MG63 (cell line): ENCODE measurements at regions not wholly inside any gene's neighbourhood (a gene's known extent, or its start where the extent isn't known, plus 50 kb on each side); places are given as distances from the start of the nearest gene placed in this dataset.
"Not testable (repeated sequence)": the region's sequence is repeated elsewhere in the genome, so short reads cannot be mapped to it uniquely, and the experiment has no call there.

Source experiments
- DNase-seq: peaks from one replicate; pipeline ENCODE4 v3.0.0-alpha.2; 2020
- H3K27me3 ChIP-seq: fragments of 250-450 bp; sonication (Bioruptor Pico); 2 replicates; pipeline ENCODE4 v1.5.1; 2020; ENCODE audit warnings: mild to moderate bottlenecking, moderate library complexity
- H3K36me3 ChIP-seq: fragments of 250-450 bp; sonication (Bioruptor Pico); 2 replicates; pipeline ENCODE4 v1.5.1; 2020; ENCODE audit warnings: mild to moderate bottlenecking, moderate library complexity
- H3K4me3 ChIP-seq: fragments of 250-450 bp; sonication (Bioruptor Pico); 2 replicates; pipeline ENCODE4 v1.5.1; 2020; ENCODE audit warnings: mild to moderate bottlenecking, moderate library complexity
- H3K9me3 ChIP-seq: fragments of 250-450 bp; sonication (Bioruptor Pico); 2 replicates; pipeline ENCODE4 v1.5.1; 2020; ENCODE audit warnings: mild to moderate bottlenecking, moderate library complexity

GRCh38 chr3:13766128-13766527 lies 113.7 kb downstream of the WNT7A start:
- DNase-seq = no peak
- no peaks in the 10 kb centered on the region for H3K27me3 ChIP-seq
- no peaks in the 10 kb centered on the region for H3K9me3 ChIP-seq
- no peak overlapping the region for H3K4me3 ChIP-seq
- H3K36me3 ChIP-seq = no peaks in the 10 kb centered on the region

DNA sequence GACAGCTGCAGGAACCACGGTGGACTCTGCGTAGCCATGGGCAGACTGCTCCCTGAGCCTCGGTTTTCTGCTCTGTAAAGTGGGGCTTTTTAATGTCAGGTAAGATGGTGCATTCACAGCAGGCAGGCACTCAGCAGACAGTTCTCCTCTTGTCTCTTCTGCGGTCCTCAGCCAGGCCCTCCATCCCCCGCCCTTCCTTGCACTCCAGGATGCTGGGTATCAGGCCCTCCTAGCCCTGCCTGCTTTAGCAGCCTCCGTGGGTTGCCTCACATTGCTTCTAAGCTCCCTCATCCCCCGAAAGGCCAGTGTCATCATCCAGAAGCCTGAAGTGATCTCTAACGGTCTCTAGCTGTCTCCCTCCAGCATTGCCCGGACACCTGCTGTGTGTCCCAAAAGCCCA lies 115.7 kb downstream of the WNT7A start:
- no peak for DNase-seq
- Histone ChIP-seq H3K27me3 (no peaks in the 10 kb centered on the region), H3K4me3 (no peak overlapping the region), H3K9me3 (no peaks in the 10 kb centered on the region), H3K36me3 (no peaks in the 10 kb centered on the region)

DNA sequence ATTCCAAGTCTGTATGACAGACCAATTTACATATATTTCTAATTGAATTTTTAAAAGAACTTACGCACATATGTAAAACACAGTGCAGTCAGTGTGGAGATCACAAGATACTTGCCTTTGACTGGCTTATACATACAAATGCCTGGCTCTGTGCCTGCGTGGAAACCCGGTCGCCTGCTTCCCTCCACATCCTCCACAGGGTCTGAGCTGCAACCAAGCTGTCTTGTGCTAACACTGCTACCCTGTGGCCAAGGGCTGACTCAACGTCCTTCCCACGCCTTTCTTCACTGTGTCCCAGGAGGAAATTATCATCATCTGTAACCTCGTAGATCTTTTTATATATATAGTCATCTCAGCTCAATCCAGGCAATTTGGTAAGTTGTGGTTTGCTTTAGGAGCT lies 117.0 kb downstream of the WNT7A start:
- Histone ChIP-seq H3K9me3 (no peaks in the 10 kb centered on the region), H3K27me3 (no peaks in the 10 kb centered on the region), H3K4me3 (no peak overlapping the region), H3K36me3 (no peaks in the 10 kb centered on the region)
- DNase-seq = no peak

DNA sequence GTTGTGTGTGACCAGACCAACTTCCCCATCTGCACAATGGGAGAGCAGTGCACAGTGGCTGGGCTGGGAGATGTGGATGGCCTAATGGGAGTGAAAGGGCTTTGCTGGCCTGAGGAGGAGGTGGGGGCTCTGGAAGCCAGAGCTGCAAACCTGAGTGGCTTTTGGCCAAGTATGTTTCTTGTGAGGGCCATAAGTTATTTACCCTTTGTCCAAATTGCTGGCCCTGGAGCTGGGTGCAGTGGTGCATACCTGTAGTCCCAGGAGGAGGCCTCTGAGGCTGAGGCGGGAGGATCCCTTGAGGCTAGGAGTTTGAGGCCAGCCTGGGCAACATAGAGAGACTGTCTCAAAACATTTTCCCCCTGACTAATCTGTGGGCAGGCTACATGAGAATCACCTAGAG lies 129.1 kb downstream of the WNT7A start:
- no peaks in the 10 kb centered on the region for H3K9me3 ChIP-seq
- no peak overlapping the region for H3K4me3 ChIP-seq
- DNase-seq = no peak
- H3K36me3 ChIP-seq = no peaks in the 10 kb centered on the region
- no peaks in the 10 kb centered on the region for H3K27me3 ChIP-seq

- no peaks in the 10 kb centered on the region for H3K27me3 ChIP-seq
- no peak overlapping the region for H3K4me3 ChIP-seq
- no peaks in the 10 kb centered on the region for H3K36me3 ChIP-seq
- H3K9me3 ChIP-seq = no peaks in the 10 kb centered on the region
- no peak for DNase-seq
Measured at GRCh38 chr3:13750215-13750614, 129.7 kb downstream of the WNT7A start.

DNA sequence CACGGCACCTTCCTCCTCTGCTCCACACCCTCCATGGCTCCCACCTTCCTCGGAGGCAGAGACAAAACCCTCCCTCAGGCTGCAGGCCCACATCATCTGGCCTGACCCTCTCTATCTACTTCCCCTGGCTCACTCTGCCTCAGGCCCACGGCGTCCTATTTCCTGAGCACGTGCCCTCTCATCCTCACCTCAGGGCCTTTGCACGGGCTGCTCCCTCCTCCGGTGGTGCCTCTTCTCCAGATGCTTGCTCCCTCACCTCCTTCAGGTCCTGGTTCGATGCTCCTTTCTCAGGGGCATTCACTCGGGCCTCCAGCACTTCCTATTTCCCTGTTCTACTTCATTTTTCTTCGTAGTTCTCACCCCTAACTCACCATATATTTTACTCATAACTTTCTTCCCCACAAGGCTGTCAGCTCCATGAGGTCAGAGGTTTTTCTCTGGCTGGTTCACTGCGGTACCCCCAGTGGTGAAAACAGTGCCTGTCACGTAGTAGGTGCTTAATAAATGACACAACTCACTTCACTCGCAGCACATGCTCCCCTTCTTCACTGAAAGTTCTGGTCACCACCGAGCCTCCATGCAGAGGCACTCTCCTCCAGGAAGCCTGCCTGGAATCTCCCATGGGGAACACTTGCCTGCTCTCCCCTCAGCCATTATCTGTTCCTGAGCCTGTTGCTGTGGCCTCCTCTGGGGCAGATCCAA lies 130.7 kb downstream of the WNT7A start:
- H3K36me3 ChIP-seq = no peaks in the 10 kb centered on the region
- H3K27me3 ChIP-seq = no peaks in the 10 kb centered on the region
- no peak for DNase-seq
- no peak overlapping the region for H3K4me3 ChIP-seq
- H3K9me3 ChIP-seq = no peaks in the 10 kb centered on the region

DNA sequence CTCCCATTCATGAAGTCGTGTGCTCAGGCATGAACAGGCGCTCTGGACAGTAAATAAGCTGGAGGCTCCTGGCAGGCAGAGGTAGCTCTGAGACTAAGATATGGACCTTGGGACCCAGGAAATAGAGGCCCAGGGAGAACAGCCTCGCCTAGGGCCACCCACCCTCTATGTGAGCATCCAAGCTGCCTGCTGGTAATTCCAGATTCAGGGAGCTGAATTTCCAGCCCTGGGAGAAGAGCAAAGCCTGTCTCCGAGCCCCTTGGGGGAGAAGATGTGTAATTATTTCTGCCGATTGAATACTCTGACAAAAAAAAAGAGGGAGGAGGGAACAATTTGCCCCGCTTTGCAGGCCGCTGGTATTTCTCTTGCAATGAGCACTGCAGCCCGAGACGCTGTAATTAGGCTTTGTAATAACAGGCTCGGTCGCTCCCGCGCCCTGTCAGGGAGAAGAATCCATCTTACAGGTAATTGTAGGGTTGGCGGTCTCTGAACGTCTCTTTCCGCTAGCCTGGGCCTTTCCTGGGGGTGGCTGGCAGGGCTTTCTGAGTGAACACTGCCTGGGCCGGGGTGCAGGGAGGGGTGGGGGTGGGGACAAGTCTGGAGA lies 131.5 kb downstream of the WNT7A start:
- Histone ChIP-seq H3K4me3 (no peak overlapping the region), H3K9me3 (no peaks in the 10 kb centered on the region), H3K36me3 (no peaks in the 10 kb centered on the region), H3K27me3 (no peaks in the 10 kb centered on the region)
- DNase-seq = no peak

DNA sequence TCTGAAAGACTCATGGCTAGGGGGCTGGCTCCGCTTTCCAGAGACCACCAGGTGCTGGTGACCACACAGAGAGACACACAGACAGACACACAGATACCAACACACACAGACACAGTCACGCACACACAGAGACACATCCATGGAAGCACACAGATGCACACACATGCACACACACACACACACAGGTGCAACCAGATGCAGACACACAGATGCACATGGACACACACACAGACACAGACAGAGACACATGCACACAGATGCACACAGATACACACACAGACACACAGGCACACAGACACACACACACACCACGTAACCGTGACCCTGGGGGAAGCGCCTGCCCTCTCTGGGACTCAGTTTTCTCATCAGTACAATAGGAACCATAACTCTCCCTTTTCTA lies 132.2 kb downstream of the WNT7A start:
- no peak for DNase-seq
- H3K4me3 ChIP-seq = no peak overlapping the region
- no peaks in the 10 kb centered on the region for H3K9me3 ChIP-seq
- no peaks in the 10 kb centered on the region for H3K36me3 ChIP-seq
- no peaks in the 10 kb centered on the region for H3K27me3 ChIP-seq

- no peaks in the 10 kb centered on the region for H3K27me3 ChIP-seq
Measured at GRCh38 chr3:13746385-13746784, 133.5 kb downstream of the WNT7A start.

GRCh38 chr3:13745636-13746035 lies 134.2 kb downstream of the WNT7A start:
- H3K4me3 ChIP-seq = no peak overlapping the region
- no peaks in the 10 kb centered on the region for H3K27me3 ChIP-seq
- no peaks in the 10 kb centered on the region for H3K9me3 ChIP-seq
- no peaks in the 10 kb centered on the region for H3K36me3 ChIP-seq
- DNase-seq = no peak

More at GRCh38 chr3:13746385-13746784, 133.5 kb downstream of the WNT7A start:
- no peak overlapping the region for H3K4me3 ChIP-seq
- H3K9me3 ChIP-seq = no peaks in the 10 kb centered on the region
- no peak for DNase-seq
- no peaks in the 10 kb centered on the region for H3K36me3 ChIP-seq

DNA sequence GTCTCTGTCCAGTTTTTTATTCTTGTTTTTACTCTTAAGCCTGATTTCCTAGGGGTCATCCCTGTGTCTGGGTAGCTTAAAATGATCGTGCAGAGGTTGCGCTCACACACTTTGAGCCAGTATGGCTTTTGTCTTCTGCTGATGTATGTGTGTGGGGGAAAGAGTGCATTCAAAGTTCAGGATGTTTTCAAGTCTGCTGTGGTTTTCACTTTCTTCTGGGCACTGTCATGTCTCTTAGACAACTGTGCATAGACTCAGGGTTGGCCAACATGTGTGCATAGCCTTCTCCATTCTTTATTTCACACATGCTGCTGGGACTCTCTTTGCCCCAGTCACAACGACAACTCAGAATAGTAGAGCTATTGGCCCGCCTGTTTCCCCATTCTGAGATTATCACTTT lies 139.1 kb downstream of the WNT7A start:
- no peak overlapping the region for H3K4me3 ChIP-seq
- no peaks in the 10 kb centered on the region; the same call in 1 of the 2 replicates for H3K27me3 ChIP-seq
- H3K9me3 ChIP-seq = no peaks in the 10 kb centered on the region
- no peaks in the 10 kb centered on the region for H3K36me3 ChIP-seq
- DNase-seq = no peak

DNA sequence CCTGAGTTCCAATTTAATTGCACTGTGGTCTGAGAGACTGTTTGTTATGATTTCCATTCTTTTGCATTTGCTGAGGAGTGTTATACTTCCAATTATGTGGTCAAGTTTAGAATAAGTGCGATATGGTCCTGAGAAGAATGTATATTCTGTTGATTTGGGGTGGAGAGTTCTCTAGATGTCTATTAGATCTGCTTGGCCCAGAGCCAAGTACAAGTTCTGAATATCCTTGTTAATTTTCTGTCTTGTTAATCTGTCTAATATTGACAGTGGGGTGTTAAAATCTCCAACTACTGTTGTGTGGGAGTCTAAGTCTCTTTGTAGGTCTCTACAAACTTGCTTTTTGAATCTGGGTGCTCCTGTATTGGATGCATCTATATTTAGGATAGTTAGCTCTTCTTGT lies 146.1 kb downstream of the WNT7A start:
- not testable (repeated sequence) for H3K36me3 ChIP-seq, DNase-seq, H3K27me3 ChIP-seq, H3K9me3 ChIP-seq, H3K4me3 ChIP-seq

DNA sequence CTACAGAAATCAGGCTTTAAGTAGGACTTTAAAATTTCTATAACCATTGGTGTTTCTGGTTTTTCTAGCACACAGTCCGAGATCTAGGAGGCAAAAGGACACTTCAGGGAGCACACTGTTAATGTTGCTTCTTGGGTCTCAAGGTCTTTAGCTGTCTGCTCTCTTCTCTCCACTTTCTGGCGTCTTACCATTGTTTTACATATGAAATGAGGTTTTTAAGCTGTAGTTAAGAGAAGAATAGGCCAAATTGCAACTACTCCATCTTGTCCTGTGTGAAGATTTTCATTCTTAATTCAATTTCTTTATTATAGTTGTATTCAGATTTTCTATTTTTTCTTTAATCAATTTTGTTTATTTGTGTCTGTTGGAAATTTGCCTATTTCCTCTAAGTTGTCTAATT lies 151.4 kb downstream of the WNT7A start:
- Histone ChIP-seq H3K27me3 (no peaks in the 10 kb centered on the region; the same call in 1 of the 2 replicates), H3K9me3 (no peaks in the 10 kb centered on the region), H3K4me3 (no peak overlapping the region), H3K36me3 (no peaks in the 10 kb centered on the region)
- no peak for DNase-seq

DNA sequence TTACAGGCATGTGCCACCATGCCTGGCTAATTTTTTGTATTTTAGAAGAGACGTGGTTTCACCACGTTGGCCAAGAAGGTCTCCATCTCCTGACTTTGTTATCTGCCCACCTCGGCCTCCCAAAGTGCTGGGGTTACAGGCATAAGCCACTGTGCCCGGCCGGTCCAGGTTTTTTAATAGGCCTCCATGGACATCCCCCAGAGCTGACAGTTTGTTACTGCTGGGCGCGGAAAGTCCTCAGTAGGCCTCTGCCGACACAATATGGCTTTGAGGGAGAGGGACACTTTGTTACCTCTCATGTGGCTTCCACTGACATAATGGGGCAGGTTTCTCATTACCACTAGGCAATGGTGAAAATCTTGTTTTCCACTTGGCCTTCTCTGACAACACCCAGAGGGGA lies 152.0 kb downstream of the WNT7A start:
- Histone ChIP-seq H3K36me3 (no peaks in the 10 kb centered on the region), H3K27me3 (no peaks in the 10 kb centered on the region; the same call in 1 of the 2 replicates), H3K9me3 (no peaks in the 10 kb centered on the region), H3K4me3 (no peak overlapping the region)
- no peak for DNase-seq

- Histone ChIP-seq H3K4me3 (no peak overlapping the region), H3K9me3 (peaks cover 5% of the 10 kb centered on the region; the same call in 1 of the 2 replicates), H3K27me3 (no peaks in the 10 kb centered on the region), H3K36me3 (no peaks in the 10 kb centered on the region)
- DNase-seq = no peak
Measured at GRCh38 chr3:13723676-13724207, 156.1 kb downstream of the WNT7A start.

DNA sequence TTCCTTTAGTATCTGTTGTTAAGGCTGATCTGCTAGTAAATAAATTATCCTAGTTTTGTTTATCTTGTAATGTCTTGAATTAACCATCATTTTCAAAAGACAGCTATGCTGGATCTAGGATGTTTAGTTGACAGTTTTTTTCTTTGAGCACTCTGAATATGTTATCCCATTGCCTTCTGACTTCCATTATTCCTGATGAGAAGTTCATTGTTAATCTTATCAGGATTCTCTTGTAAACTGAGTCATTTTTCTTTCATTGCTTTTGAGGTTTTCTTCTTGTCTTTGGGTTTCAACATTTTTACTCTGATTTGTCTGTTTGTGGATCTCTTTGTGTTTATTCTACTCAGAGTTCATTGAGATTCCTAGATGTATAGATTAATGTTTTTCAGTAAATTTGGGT lies 157.7 kb downstream of the WNT7A start:
- H3K36me3 ChIP-seq = no peaks in the 10 kb centered on the region
- H3K4me3 ChIP-seq = no peak overlapping the region
- no peak for DNase-seq
- H3K9me3 ChIP-seq = peaks cover 5% of the 10 kb centered on the region; the same call in 1 of the 2 replicates
- no peaks in the 10 kb centered on the region for H3K27me3 ChIP-seq

- no peak for DNase-seq
- Histone ChIP-seq H3K27me3 (no peaks in the 10 kb centered on the region), H3K4me3 (no peak overlapping the region), H3K36me3 (no peaks in the 10 kb centered on the region), H3K9me3 (peaks cover 5% of the 10 kb centered on the region; the same call in 1 of the 2 replicates)
Measured at GRCh38 chr3:13718436-13718835, 161.4 kb downstream of the WNT7A start.

GRCh38 chr3:13718000-13718399 lies 161.9 kb downstream of the WNT7A start:
- Histone ChIP-seq H3K36me3 (no peaks in the 10 kb centered on the region), H3K9me3 (peaks cover 5% of the 10 kb centered on the region; the same call in 1 of the 2 replicates), H3K27me3 (no peaks in the 10 kb centered on the region), H3K4me3 (no peak overlapping the region)
- no peak for DNase-seq
